Amniotic stem cell (primary cell): ENCODE measurements at regions not wholly inside any gene's neighbourhood (a gene's known extent, or its start where the extent isn't known, plus 50 kb on each side); places are given as distances from the start of the nearest gene placed in this dataset.

Experiments
- DNase-seq: peaks from one replicate; lab custom pipeline; 2025; lab: John Stamatoyannopoulos, UW

GRCh38 chr7:91630581-91631380 is 249.7 kb downstream of the MTERF1 start:
- no peak for DNase-seq

GRCh38 chr7:91632234-91632940 is 248.1 kb downstream of the MTERF1 start:
- DNase-seq, result no peak

- no peak for DNase-seq
Observed at GRCh38 chr7:91633013-91633441, 247.5 kb downstream of the MTERF1 start.

GRCh38 chr7:91634485-91635177 is 245.9 kb downstream of the MTERF1 start:
- DNase-seq, result no peak

- DNase-seq, result no peak
Observed at GRCh38 chr7:91636129-91636724, 244.3 kb downstream of the MTERF1 start.

GRCh38 chr7:91636728-91637127 is 243.8 kb downstream of the MTERF1 start:
- no peak for DNase-seq

GRCh38 chr7:91644256-91644655 is 236.2 kb downstream of the MTERF1 start:
- no peak for DNase-seq

GRCh38 chr7:91645542-91645941 is 235.0 kb downstream of the MTERF1 start:
- DNase-seq, result no peak

- no peak for DNase-seq
Observed at GRCh38 chr7:91651986-91652385, 228.5 kb downstream of the MTERF1 start.

GRCh38 chr7:91653286-91653685 is 227.2 kb downstream of the MTERF1 start:
- DNase-seq, result no peak

GRCh38 chr7:91655656-91656055 is 224.8 kb downstream of the MTERF1 start:
- DNase-seq, result no peak

- no peak for DNase-seq
Observed at GRCh38 chr7:91656541-91657482, 223.7 kb downstream of the MTERF1 start.

- DNase-seq, result no peak
Observed at GRCh38 chr7:91657483-91658071, 222.9 kb downstream of the MTERF1 start.

GRCh38 chr7:91659096-91659495 is 221.4 kb downstream of the MTERF1 start:
- DNase-seq, result no peak

- no peak for DNase-seq
Observed at GRCh38 chr7:91660734-91661356, 219.7 kb downstream of the MTERF1 start.

GRCh38 chr7:91661727-91662126 is 218.8 kb downstream of the MTERF1 start:
- DNase-seq, result no peak

GRCh38 chr7:91668217-91668616 is 212.3 kb downstream of the MTERF1 start:
- no peak for DNase-seq

GRCh38 chr7:91671245-91671644 is 209.3 kb downstream of the MTERF1 start:
- no peak for DNase-seq

- DNase-seq, result no peak
Observed at GRCh38 chr7:91674470-91674869, 206.0 kb downstream of the MTERF1 start.

- DNase-seq, result no peak
Observed at GRCh38 chr7:91681718-91682117, 198.8 kb downstream of the MTERF1 start.
